ENCODE measurements at regions not wholly inside any gene's neighbourhood (a gene's known extent, or its start where the extent isn't known, plus 50 kb on each side); places are given as distances from the start of the nearest gene placed in this dataset.
A peak's percentile ranks its signal among the peaks of the same experiment; 100 is the strongest.

DNA sequence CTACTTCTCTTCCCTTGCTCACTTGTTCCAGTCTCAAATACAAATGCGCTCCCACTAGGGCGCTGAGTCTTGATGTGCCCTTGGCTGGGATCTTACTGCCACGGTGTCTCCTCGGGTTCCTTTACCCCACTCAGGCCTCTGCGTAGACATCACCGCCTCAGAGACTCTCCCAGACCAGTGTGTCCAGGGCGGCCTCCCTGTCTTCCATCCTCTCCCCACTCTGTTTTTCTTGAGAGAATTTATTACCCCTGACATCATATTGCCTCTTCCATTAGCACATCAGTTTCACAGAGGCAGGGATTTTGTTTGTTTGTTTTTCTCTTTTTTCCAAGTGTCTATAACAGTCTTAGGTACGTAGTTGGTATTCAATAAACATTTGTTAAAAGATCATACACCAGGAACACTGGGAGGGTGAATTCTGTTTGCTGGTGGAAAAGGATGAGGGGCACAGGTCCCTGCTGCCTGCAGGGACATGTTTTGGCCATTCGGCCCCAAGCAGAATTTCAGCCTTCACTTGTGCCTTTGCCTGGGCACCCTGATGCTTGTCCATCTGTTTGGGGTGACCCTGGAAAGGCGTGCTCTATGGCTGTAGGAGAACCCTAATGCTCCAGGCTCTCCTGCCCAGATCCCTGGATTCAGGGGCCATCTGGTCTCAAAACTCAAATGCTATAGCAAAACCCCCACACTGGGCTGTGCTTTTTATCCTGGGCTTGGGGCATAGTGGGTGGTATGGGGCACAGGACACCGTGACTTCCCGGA, 55.0 kb downstream of the RPL37A start:
- H3K4me1 Mint-ChIP-seq, result peaks cover 45% of the 10 kb centered on the region
- H3K4me3 Mint-ChIP-seq, result no peak overlapping the region
- no peaks in the 10 kb centered on the region for H3K27me3 Mint-ChIP-seq (ENCODE audit: low read depth)
- TF ChIP-seq, protein P1, sequence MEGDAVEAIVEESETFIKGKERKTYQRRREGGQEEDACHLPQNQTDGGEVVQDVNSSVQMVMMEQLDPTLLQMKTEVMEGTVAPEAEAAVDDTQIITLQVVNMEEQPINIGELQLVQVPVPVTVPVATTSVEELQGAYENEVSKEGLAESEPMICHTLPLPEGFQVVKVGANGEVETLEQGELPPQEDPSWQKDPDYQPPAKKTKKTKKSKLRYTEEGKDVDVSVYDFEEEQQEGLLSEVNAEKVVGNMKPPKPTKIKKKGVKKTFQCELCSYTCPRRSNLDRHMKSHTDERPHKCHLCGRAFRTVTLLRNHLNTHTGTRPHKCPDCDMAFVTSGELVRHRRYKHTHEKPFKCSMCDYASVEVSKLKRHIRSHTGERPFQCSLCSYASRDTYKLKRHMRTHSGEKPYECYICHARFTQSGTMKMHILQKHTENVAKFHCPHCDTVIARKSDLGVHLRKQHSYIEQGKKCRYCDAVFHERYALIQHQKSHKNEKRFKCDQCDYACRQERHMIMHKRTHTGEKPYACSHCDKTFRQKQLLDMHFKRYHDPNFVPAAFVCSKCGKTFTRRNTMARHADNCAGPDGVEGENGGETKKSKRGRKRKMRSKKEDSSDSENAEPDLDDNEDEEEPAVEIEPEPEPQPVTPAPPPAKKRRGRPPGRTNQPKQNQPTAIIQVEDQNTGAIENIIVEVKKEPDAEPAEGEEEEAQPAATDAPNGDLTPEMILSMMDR (IDR thresholded peaks at IDR 0.05; ENCODE audit: unreplicated experiment), result no peak
- no peak for DNase-seq (ENCODE audit: low spot score in 2 of 2, unreplicated experiment in 2 of 2)
- no peaks in the 10 kb centered on the region for H3K9me3 Mint-ChIP-seq
- H3K27ac Mint-ChIP-seq, result peak overlapping the region; percentile 32
- H3K36me3 Mint-ChIP-seq, result no peaks in the 10 kb centered on the region

- H3K36me3 Mint-ChIP-seq, result no peaks in the 10 kb centered on the region
- no peak overlapping the region for H3K4me3 Mint-ChIP-seq
- no peaks in the 10 kb centered on the region for H3K9me3 Mint-ChIP-seq
- H3K27ac Mint-ChIP-seq, result no peak overlapping the region
- DNase-seq (ENCODE audit: low spot score in 2 of 2, unreplicated experiment in 2 of 2), result no peak
- TF ChIP-seq, protein P1 (IDR thresholded peaks at IDR 0.05; ENCODE audit: unreplicated experiment), result no peak
- peaks cover 49% of the 10 kb centered on the region for H3K4me1 Mint-ChIP-seq
- H3K27me3 Mint-ChIP-seq (ENCODE audit: low read depth), result no peaks in the 10 kb centered on the region
Observed at GRCh38 chr2:216554286-216554685, 55.6 kb downstream of the RPL37A start.

DNA sequence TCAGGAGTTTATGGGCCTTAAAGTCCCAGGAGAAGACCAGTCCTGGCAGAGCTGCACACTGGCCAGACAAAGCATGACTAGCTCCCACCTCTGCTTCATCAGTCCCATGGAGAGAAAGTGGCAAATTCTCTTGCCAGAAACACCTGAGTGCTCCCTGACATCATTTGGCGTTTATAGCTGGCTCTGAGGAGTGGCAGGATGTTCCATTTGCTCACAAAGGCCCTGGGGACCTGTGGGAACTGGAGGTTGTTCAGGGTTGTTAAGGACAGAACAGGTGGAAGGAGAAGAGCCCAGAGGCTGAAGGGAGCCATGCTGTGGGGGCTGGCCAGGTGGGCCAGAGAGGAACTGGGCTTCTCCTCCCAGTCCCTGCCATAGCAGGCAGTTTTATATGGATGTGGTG, 56.1 kb downstream of the RPL37A start:
- peaks cover 50% of the 10 kb centered on the region for H3K4me1 Mint-ChIP-seq
- H3K9me3 Mint-ChIP-seq, result no peaks in the 10 kb centered on the region
- TF ChIP-seq, protein P1 (IDR thresholded peaks at IDR 0.05; ENCODE audit: unreplicated experiment), result no peak
- H3K27ac Mint-ChIP-seq, result no peak overlapping the region
- no peak overlapping the region for H3K4me3 Mint-ChIP-seq
- H3K27me3 Mint-ChIP-seq (ENCODE audit: low read depth), result no peaks in the 10 kb centered on the region
- no peak for DNase-seq (ENCODE audit: low spot score in 2 of 2, unreplicated experiment in 2 of 2)
- no peaks in the 10 kb centered on the region for H3K36me3 Mint-ChIP-seq

DNA sequence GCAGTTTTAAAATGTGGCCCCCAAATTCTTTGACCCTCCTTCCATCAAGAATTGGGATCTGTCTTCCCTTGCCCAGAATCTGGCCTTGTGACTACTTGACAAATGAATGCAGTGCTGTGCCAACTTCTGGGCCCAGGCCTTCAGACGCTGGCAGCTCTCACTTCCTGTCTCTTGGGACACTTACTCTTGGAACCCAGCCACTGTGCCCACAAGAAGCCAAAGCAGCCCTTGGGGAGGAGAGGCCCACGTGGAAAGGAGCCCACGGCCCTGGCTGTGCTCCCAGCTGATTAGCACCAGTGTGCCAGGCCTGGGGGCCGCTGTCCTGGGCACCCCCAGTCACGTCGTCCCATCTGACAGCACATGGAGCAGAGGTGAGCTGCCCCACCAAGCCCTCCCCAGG, 56.6 kb downstream of the RPL37A start:
- TF ChIP-seq, protein P1 (IDR thresholded peaks at IDR 0.05; ENCODE audit: unreplicated experiment), result no peak
- Mint-ChIP-seq H3K4me1 (peaks cover 47% of the 10 kb centered on the region), H3K27ac (no peak overlapping the region), H3K4me3 (no peak overlapping the region), H3K36me3 (no peaks in the 10 kb centered on the region), H3K9me3 (no peaks in the 10 kb centered on the region), H3K27me3 (ENCODE audit: low read depth) (no peaks in the 10 kb centered on the region)
- no peak for DNase-seq (ENCODE audit: low spot score in 2 of 2, unreplicated experiment in 2 of 2)

DNA sequence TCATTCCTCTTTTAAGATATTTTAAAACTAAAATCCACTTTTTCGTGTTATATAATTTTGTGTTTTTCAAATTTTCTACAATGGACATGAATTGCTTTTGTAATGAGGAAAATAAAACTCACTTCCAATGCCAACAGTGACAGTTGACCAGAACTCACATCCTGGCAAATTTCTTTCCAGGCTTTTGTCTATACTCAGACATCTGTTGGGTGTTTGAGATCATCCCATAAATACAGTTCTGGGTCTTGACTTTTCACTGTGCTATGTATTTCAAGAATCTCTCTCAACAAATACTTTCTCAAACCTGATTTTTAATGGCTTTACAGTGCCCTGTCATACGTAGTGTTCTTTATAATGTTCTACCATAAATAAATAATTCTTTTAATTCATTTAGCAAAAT, 57.6 kb downstream of the RPL37A start:
- peaks cover 47% of the 10 kb centered on the region for H3K4me1 Mint-ChIP-seq

More for the DNA sequence above, 57.6 kb downstream of the RPL37A start:
- H3K27me3 Mint-ChIP-seq (ENCODE audit: low read depth), result no peaks in the 10 kb centered on the region
- DNase-seq (ENCODE audit: low spot score in 2 of 2, unreplicated experiment in 2 of 2), result no peak
- TF ChIP-seq, protein P1 (IDR thresholded peaks at IDR 0.05; ENCODE audit: unreplicated experiment), result no peak
- H3K9me3 Mint-ChIP-seq, result no peaks in the 10 kb centered on the region
- H3K36me3 Mint-ChIP-seq, result no peaks in the 10 kb centered on the region
- no peak overlapping the region for H3K27ac Mint-ChIP-seq
- H3K4me3 Mint-ChIP-seq, result no peak overlapping the region

All from mesothelial cell of epicardium (in vitro differentiated cells).